LoVo (cell line): ENCODE measurements at regions not wholly inside any gene's neighbourhood (a gene's known extent, or its start where the extent isn't known, plus 50 kb on each side); places are given as distances from the start of the nearest gene placed in this dataset.

ENCODE experiments used
- DNase-seq: peaks from one replicate; pipeline ENCODE4 v3.0.0-alpha.2; 2016; ENCODE audit warnings: low spot score

- DNase-seq = no peak
Observed at GRCh38 chr1:184279911-184280458, 106.8 kb upstream of the C1orf21 start.

GRCh38 chr1:184283999-184284398 lies 102.8 kb upstream of the C1orf21 start:
- no peak for DNase-seq

- DNase-seq = no peak
Observed at GRCh38 chr1:184284900-184285299, 101.9 kb upstream of the C1orf21 start.

- DNase-seq = no peak
Observed at GRCh38 chr1:184285401-184286087, 101.3 kb upstream of the C1orf21 start.

- DNase-seq = no peak
Observed at GRCh38 chr1:184287001-184287400, 99.8 kb upstream of the C1orf21 start.

- no peak for DNase-seq
Observed at GRCh38 chr1:184289825-184290550, 96.8 kb upstream of the C1orf21 start.

GRCh38 chr1:184291701-184292100 lies 95.1 kb upstream of the C1orf21 start:
- DNase-seq = no peak

GRCh38 chr1:184292101-184292500 lies 94.7 kb upstream of the C1orf21 start:
- no peak for DNase-seq

GRCh38 chr1:184294101-184294500 lies 92.7 kb upstream of the C1orf21 start:
- DNase-seq = no peak

- no peak for DNase-seq
Observed at GRCh38 chr1:184296466-184297243, 90.2 kb upstream of the C1orf21 start.

GRCh38 chr1:184297244-184297750 lies 89.5 kb upstream of the C1orf21 start:
- no peak for DNase-seq

- no peak for DNase-seq
Observed at GRCh38 chr1:184298440-184299405, 88.1 kb upstream of the C1orf21 start.

- no peak for DNase-seq
Observed at GRCh38 chr1:184299406-184299790, 87.4 kb upstream of the C1orf21 start.

- DNase-seq = no peak
Observed at GRCh38 chr1:184299796-184300195, 87.0 kb upstream of the C1orf21 start.

GRCh38 chr1:184300446-184300845 lies 86.4 kb upstream of the C1orf21 start:
- DNase-seq = no peak

GRCh38 chr1:184301227-184301626 lies 85.6 kb upstream of the C1orf21 start:
- no peak for DNase-seq

GRCh38 chr1:184302346-184302745 lies 84.5 kb upstream of the C1orf21 start:
- DNase-seq = no peak

- no peak for DNase-seq
Observed at GRCh38 chr1:184310157-184310819, 76.5 kb upstream of the C1orf21 start.

- DNase-seq = no peak
Observed at GRCh38 chr1:184311580-184311979, 75.2 kb upstream of the C1orf21 start.

- DNase-seq = no peak
Observed at GRCh38 chr1:184315254-184315653, 71.6 kb upstream of the C1orf21 start.

- DNase-seq = no peak
Observed at GRCh38 chr1:184319879-184320278, 67.0 kb upstream of the C1orf21 start.
